ENCODE measurements at regions not wholly inside any gene's neighbourhood (a gene's known extent, or its start where the extent isn't known, plus 50 kb on each side); places are given as distances from the start of the nearest gene placed in this dataset.

GRCh38 chr4:186820391-186820891 lies 96.8 kb upstream of the FAT1 start (continued):
- TF ChIP-seq KLF17 (tag by site-specific recombination; IDR thresholded peaks at IDR 0.05) (no peak), ZNF19 (tag by site-specific recombination; IDR thresholded peaks at IDR 0.05; ENCODE audit: low read depth) (no peak), ZFP69B (tag by site-specific recombination; IDR thresholded peaks at IDR 0.05) (no peak), ZNF677 (tag by site-specific recombination; IDR thresholded peaks at IDR 0.05) (no peak), OVOL3 (tag by site-specific recombination; IDR thresholded peaks at IDR 0.05) (no peak), ZNF654 (tag by site-specific recombination; IDR thresholded peaks at IDR 0.05; ENCODE audit: low read depth) (no peak), ZNF513 (tag by site-specific recombination; IDR thresholded peaks at IDR 0.05) (no peak), ZNF701 (tag by site-specific recombination; IDR thresholded peaks at IDR 0.05) (no peak), ZNF132 (tag by site-specific recombination; IDR thresholded peaks at IDR 0.05; ENCODE audit: borderline replicate concordance) (no peak), HOXA7 (CRISPR knock-in tag; IDR thresholded peaks at IDR 0.05; ENCODE audit: borderline replicate concordance) (no peak), ZNF561 (tag by site-specific recombination; IDR thresholded peaks at IDR 0.05; ENCODE audit: borderline replicate concordance) (peak; percentile 51; the same call in 1 of the 2 replicates), ZNF473 (tag by site-specific recombination; IDR thresholded peaks at IDR 0.05) (no peak), ZNF544 (tag by site-specific recombination; IDR thresholded peaks at IDR 0.05) (no peak), ZNF155 (tag by site-specific recombination; IDR thresholded peaks at IDR 0.05) (no peak), ZNF311 (tag by site-specific recombination; IDR thresholded peaks at IDR 0.05; ENCODE audit: borderline replicate concordance) (no peak), YY2 (tag by site-specific recombination; IDR thresholded peaks at IDR 0.05) (no peak), ZFP37 (tag by site-specific recombination; IDR thresholded peaks at IDR 0.05) (no peak), ZNF621 (tag by site-specific recombination; IDR thresholded peaks at IDR 0.05) (no peak), ZEB2 (tag by site-specific recombination; IDR thresholded peaks at IDR 0.05) (peak; percentile 57), ZNF645 (tag by site-specific recombination; IDR thresholded peaks at IDR 0.05) (no peak), PATZ1 (tag by site-specific recombination; IDR thresholded peaks at IDR 0.05) (no peak), HOXD13 (CRISPR knock-in tag; IDR thresholded peaks at IDR 0.05; ENCODE audit: borderline replicate concordance) (no peak), ZNF398 (tag by site-specific recombination; IDR thresholded peaks at IDR 0.05) (no peak), ZNF660 (tag by site-specific recombination; IDR thresholded peaks at IDR 0.05) (no peak), ZNF202 (tag by site-specific recombination; IDR thresholded peaks at IDR 0.05; ENCODE audit: borderline replicate concordance) (no peak), FEZF1 (tag by site-specific recombination; IDR thresholded peaks at IDR 0.05) (no peak), KLF7 (tag by site-specific recombination; IDR thresholded peaks at IDR 0.05; ENCODE audit: borderline replicate concordance) (no peak), ZNF670 (tag by site-specific recombination; IDR thresholded peaks at IDR 0.05; ENCODE audit: low read depth) (no peak)
- TF ChIP-seq, protein P1, sequence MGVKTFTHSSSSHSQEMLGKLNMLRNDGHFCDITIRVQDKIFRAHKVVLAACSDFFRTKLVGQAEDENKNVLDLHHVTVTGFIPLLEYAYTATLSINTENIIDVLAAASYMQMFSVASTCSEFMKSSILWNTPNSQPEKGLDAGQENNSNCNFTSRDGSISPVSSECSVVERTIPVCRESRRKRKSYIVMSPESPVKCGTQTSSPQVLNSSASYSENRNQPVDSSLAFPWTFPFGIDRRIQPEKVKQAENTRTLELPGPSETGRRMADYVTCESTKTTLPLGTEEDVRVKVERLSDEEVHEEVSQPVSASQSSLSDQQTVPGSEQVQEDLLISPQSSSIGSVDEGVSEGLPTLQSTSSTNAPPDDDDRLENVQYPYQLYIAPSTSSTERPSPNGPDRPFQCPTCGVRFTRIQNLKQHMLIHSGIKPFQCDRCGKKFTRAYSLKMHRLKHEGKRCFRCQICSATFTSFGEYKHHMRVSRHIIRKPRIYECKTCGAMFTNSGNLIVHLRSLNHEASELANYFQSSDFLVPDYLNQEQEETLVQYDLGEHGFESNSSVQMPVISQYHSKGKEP (tag by site-specific recombination; IDR thresholded peaks at IDR 0.05) = 0 out of 2 replicates have a peak, but pooled peaks have one; percentile 25
- TF ChIP-seq, protein P2, sequence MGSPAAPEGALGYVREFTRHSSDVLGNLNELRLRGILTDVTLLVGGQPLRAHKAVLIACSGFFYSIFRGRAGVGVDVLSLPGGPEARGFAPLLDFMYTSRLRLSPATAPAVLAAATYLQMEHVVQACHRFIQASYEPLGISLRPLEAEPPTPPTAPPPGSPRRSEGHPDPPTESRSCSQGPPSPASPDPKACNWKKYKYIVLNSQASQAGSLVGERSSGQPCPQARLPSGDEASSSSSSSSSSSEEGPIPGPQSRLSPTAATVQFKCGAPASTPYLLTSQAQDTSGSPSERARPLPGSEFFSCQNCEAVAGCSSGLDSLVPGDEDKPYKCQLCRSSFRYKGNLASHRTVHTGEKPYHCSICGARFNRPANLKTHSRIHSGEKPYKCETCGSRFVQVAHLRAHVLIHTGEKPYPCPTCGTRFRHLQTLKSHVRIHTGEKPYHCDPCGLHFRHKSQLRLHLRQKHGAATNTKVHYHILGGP (tag by site-specific recombination; IDR thresholded peaks at IDR 0.05) = no peak

All from HEK293 (cell line).